Upper lobe of left lung (tissue), 6 donors: ENCODE measurements at regions not wholly inside any gene's neighbourhood (a gene's known extent, or its start where the extent isn't known, plus 50 kb on each side); places are given as distances from the start of the nearest gene placed in this dataset.

Experiments
- ATAC-seq, 2 donors: fragments of 200-7000 bp; cut with Tn5 transposase; one replicate each; pipeline ENCODE4 v1.9.1; 2022; ENCODE audit warnings: mild to moderate bottlenecking in 2 of 2, moderate library complexity in 2 of 2; ENCODE audit not compliant: low FRiP score in 2 of 2
- DNase-seq, 2 donors: peaks; one replicate each; pipeline ENCODE4 v3.0.0-alpha.2; 2019 to 2020
- H3K27ac ChIP-seq, 4 donors: fragments of 200-600 bp; sonication (generic); one replicate each; pipeline ENCODE4 v1.5.1; 2016 to 2019
- H3K27me3 ChIP-seq, 4 donors: fragments of 200-600 bp; sonication (generic); one replicate each; pipeline ENCODE4 v1.5.1; 2017 to 2019
- H3K36me3 ChIP-seq, 4 donors: fragments of 200-600 bp; sonication (generic); one replicate each; pipeline ENCODE4 v1.5.1; 2016 to 2019
- H3K4me1 ChIP-seq, 4 donors: fragments of 200-600 bp; sonication (generic); one replicate each; pipeline ENCODE4 v1.5.1; 2018 to 2019
- H3K4me3 ChIP-seq, 4 donors: fragments of 200-600 bp; sonication (generic); one replicate each; pipeline ENCODE4 v1.5.1; 2017 to 2019; ENCODE audit warnings: mild to moderate bottlenecking in 2 of 4, moderate library complexity in 1 of 4
- H3K9me3 ChIP-seq, 4 donors: fragments of 200-600 bp; sonication (generic); one replicate each; pipeline ENCODE4 v1.5.1; 2018 to 2019
- EP300 ChIP-seq, 4 donors: sonication (generic); formaldehyde crosslinking; IDR thresholded peaks; one replicate each; pipeline ENCODE4 v1.5.1; 2017; ENCODE audit warnings: antibody characterized with exemption in 4 of 4, control low read depth in 2 of 4
- POLR2A ChIP-seq, 4 donors: fragments of 450-650 bp; IDR thresholded peaks; one replicate each; pipeline ENCODE4 v1.5.1; 2016 to 2017; ENCODE audit warnings: antibody characterized with exemption in 4 of 4, mild to moderate bottlenecking in 2 of 4
- POLR2AphosphoS5 ChIP-seq, 2 donors: sonication (generic); formaldehyde crosslinking; IDR thresholded peaks; one replicate each; pipeline ENCODE4 v1.5.1; 2017; ENCODE audit warnings: antibody characterized with exemption in 2 of 2
- WGBS, 2 donors: methylation state at CpG; one replicate each; pipeline ENCODE4 v1.1.5; 2017 to 2018; 5-methylcytosine and 5-hydroxymethylcytosine counted together
- TF ChIP-seq, protein P1 (sequence below), 6 experiments: fragments of 450-650 bp in 4 of 6; fragments of 200-600 bp in 2 of 6; sonication (generic) in 2 of 6; IDR thresholded peaks; one replicate each; pipeline ENCODE4 v1.5.1; 2016 to 2019; ENCODE audit warnings: antibody characterized with exemption in 6 of 6
- donor health status: DM: no; HTN: no; CAD: no; lungs with moderate emphysema.
- donor health status: DM: no; HTN: yes; CAD: no; lungs with severe emphysema.

DNA sequence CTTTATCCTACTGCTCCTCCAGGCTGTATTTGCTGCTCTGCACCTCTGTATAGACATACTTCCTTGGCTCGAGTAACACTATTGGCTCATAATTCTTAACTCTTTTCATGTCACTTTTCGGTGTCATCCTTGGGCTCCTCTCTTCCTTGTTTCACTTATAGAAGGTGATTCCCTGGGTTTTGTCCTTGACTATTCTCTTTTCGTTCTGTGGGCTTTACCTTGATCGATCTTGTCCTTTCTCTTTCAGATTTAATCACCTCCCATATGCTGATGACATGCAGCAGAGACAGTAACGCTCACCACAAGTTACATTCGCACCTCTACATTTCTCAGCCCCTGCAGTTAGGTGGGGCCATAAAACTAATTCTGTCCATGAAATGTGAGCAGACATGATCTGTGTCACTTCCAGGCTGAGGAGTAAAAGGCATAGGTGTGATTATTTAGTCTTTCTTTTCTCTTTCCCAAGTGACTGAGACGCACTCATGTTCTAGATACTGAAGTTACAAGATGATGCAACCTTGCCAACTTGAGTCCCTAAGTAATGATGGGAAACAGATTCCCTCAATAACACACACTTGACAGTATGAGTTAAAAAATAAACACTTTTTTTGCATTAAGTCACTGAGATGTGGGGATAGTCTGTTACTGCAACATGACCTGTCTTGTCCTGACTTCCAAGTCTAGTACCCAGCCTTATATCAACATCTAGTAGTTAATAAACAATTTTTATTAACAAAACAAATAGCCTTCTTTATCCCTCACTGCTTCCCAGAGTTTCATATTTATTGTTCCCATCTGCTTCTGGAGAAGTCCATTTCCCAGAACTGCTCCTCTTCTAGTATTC is 49.9 kb upstream of the HAO2 start:
- 76 to 84% methylated on average over 7 of the region's 7 CpGs for WGBS, 2 donors
- TF ChIP-seq, protein P1, sequence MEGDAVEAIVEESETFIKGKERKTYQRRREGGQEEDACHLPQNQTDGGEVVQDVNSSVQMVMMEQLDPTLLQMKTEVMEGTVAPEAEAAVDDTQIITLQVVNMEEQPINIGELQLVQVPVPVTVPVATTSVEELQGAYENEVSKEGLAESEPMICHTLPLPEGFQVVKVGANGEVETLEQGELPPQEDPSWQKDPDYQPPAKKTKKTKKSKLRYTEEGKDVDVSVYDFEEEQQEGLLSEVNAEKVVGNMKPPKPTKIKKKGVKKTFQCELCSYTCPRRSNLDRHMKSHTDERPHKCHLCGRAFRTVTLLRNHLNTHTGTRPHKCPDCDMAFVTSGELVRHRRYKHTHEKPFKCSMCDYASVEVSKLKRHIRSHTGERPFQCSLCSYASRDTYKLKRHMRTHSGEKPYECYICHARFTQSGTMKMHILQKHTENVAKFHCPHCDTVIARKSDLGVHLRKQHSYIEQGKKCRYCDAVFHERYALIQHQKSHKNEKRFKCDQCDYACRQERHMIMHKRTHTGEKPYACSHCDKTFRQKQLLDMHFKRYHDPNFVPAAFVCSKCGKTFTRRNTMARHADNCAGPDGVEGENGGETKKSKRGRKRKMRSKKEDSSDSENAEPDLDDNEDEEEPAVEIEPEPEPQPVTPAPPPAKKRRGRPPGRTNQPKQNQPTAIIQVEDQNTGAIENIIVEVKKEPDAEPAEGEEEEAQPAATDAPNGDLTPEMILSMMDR (IDR thresholded peaks at IDR 0.05): no peak
- TF ChIP-seq POLR2AphosphoS5 (IDR thresholded peaks at IDR 0.05): no peak
- no peak for TF ChIP-seq POLR2A (IDR thresholded peaks at IDR 0.05)
- TF ChIP-seq EP300 (IDR thresholded peaks at IDR 0.05): no peak
- no peaks in the 10 kb centered on the region for H3K9me3 ChIP-seq

More for the DNA sequence above, 49.9 kb upstream of the HAO2 start:
- H3K36me3 ChIP-seq: no peaks in the 10 kb centered on the region
- no peak overlapping the region for H3K27ac ChIP-seq
- H3K27me3 ChIP-seq: no peaks in the 10 kb centered on the region
- H3K4me3 ChIP-seq: no peak overlapping the region
- DNase-seq (no peak), ATAC-seq (no peak)
- H3K4me1 ChIP-seq: no peaks in the 10 kb centered on the region
